Left renal pelvis (tissue), 4 donors: ENCODE measurements at regions not wholly inside any gene's neighbourhood (a gene's known extent, or its start where the extent isn't known, plus 50 kb on each side); places are given as distances from the start of the nearest gene placed in this dataset.

ENCODE experiments used
- DNase-seq, 4 donors: peaks; one replicate each; pipeline ENCODE4 v3.0.0-alpha.2; 2013; ENCODE audit warnings: low read depth in 4 of 4, low spot score in 3 of 4

DNA sequence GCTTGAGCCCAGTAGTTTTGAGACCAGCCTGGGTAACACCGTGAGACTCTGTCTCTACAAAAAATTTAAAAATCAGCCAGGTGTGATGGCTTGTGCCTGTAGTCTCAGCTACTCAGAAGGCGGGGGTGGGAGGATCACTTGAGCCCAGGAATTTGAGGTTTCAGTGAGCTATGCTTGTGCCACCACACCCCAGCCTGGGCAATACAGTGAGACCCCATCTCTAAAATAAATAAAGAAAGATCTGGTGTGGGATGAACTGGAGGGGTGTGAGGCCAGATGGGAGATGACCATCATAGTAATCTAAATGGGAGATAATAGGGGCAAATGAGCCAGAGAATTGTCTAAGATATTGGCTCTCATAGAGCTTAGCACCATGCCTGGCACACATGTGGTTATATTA is 60.1 kb upstream of the TRABD2B start:
- DNase-seq = no peak

DNA sequence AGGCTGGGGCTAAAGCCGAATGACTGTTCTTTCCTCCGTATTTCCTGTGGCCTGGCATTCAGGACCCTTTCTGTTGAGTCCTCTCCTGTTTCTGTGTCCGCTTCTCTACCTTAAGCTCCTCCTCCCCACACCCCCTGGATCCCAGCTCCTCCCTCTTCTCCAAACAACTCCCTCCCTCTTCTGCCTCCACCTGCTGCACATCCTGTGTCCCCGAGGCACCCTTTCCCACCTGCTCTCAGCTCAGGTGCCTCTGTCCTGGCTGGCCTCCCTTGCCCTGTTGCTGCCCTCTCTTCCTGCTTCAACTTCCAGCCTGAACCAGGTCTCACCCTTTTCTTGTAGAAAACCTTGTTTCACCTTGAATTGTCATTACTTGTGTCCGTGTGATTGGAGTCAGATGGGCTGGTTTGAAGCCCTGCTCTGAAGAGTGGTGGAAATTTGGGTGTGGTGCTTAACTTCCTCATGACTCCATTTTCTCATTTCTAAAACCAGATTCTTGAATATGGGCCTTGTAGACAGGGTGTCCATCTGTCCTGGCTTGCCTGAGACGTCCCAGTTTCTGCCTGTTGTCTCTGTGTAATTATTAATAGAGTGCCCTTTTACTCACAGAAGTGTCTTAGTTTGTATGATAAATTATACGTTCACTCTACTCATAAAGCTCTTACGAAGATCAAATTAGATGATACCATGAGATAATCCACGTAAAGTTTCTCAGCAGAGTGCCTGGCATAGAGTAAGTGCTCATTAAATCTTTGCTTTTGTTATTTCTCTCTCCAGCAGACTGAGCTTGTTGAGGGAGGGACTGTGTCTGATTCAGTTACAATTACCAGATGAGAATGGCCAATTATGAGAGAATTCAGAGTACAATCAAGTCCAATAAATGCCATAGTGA is 58.9 kb upstream of the TRABD2B start:
- no peak for DNase-seq

DNA sequence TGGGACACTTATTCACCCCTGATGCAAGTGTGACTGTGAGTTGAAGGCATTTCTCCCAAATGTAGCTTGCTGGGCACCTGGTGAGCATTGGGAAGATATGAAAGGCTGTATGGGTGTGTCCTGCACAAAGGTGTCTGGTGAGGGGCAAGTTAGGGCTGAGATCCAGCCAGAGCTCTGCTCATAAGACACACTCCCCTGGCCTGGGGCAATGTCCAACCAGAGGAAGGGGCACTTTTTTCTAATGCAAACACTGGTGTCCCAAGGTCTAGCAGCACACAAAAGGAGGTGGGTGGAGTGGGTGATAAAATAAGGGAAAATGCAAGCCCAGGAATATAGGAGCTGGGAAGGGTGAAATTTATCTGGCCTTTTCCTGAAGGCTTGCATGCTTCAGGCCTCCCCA is 57.0 kb upstream of the TRABD2B start:
- no peak for DNase-seq

DNA sequence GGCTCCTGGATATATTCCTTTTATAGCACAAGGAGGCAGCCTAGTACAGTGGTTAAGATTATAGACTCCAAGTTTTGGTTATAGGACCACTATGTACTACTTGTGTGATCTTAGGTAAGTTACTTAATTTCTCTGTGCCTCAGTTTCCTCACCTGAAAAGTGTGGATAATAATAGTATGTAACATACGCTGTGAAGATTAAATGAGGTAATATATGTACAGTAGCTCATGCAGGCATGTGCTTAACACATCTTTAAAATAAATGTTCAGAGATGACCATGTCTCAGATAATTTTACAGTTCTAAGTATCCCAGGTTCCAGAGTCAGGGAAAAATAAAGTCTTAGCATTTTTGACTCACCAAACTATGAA is 55.7 kb upstream of the TRABD2B start:
- no peak for DNase-seq

DNA sequence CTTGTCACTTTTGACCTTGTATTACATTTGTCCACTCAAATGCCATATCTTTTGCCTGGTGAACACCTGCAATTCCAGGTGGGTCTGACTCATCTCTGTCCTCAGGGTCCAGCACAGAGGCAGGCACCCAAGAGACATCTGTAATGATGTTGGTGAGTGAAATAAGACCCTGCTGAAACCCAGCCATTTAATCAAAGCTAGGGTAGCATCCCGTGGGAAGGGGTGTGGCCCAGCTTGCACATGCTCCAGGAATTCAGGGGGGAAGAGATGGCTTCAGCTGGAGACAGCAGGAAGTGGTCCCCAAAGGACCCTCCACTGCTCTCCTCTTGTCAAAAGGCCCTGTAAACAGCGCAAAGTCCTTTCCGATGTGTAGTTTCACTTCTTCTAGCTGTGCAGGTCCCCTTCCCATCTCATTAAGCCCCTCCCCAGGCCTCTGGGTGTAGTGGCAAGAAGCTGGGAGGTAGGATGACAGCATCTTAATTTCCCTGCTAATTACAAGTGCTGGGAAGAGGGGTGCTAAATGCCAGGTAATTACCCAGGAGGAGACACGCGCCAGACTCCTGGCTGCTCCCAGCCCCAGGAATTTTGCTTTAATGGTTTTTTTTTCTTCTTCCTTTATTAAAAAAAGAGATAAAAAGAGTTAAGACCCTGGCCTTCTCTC is 54.4 kb upstream of the TRABD2B start:
- no peak for DNase-seq

DNA sequence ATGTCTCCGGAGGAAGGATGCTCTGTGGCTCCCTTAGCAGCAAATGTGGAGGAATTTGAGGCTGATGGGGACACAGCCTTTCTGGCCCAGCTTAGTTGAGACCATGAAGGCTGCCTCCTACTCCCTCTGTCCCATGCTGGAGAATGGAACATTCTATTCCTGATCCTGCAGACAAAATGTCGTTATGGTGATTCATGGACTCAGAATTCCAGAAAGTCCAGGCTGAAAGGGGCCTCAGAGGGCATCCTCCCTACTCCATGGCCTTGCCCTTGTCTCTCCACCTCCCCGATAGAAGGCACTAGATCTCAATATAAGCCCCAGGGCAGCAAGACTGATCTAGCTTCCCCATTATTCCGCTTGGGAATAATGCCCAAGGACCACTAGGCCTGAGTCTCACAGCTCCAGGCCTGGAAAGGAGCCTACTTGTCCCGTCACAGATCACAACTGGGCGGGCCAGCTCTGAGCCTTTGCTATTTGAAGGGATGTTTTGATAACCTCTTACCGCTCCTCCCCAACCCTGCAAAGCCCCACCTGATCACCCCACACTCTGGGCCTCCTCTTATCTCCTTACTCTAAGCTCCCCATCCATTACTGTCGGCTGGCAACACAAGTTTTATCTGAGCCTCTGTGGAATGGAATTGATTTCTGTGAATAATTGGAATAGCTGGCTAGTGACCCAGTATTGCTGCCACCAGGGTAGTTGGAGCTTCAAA is 52.8 kb upstream of the TRABD2B start:
- DNase-seq = no peak

DNA sequence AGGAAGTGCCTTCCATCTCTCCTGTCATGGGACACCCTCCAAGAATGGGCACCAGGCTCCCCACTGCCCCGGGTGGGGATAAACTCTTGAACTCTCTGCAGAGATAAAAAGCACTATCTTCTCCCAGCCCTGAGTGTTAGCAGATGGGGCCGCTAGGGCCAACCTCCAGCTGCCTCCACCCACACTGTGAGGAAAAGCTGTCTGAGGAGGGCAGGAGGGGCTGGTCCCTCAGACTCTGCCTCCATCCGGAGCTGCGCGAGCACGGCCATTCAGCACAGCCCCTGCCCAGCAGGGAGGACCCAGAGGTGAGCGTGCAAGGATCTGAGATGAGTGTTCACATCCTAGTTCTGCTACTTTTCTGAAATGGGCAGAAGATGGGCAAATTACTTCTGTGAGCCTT is 51.8 kb upstream of the TRABD2B start:
- DNase-seq = no peak

DNA sequence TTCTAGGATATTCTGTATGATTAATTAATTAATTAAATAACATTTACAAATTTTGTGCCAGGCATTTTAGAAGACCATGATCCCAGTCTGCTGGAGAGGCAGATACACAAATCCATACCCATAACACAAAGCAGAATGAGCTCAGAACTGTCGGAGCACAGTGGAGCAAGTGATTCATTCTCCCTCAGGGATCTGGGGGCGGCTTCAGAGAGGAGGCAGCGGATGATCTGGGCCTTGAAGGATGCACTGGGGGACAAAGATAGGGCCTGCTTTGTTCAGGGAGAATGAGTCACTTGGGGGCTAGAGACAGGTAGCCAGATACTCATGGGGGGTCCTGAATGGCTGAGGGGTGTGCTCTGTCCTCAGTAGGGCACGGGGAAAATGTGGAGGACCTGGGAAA is 50.9 kb upstream of the TRABD2B start:
- DNase-seq = no peak

DNA sequence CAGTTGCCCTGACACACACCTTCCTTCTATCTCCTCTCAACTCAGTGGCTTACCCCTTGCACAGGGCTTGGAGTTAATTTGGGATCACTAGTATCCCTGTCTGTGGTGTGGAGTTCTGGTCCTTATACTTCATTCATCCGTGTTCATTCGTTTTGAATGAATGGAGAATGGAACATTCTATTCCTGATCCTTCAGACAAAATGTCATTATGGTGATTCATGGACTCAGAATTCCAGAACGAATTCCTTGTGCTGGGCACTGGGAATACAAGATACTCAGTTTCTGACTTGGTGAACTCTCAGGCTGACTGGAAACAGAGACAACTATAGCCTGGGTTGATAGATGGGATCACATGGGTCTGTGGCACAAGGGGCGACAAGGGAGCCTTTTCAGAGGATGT is 49.9 kb upstream of the TRABD2B start:
- no peak for DNase-seq
